A549 (cell line): ENCODE measurements at regions not wholly inside any gene's neighbourhood (a gene's known extent, or its start where the extent isn't known, plus 50 kb on each side); places are given as distances from the start of the nearest gene placed in this dataset.

Experiments
- ATAC-seq, 2 experiments: fragments of 200-7000 bp in 1 of 2; fragments of >200 bp in 1 of 2; cut with Nextera tagmentation in 1 of 2; cut with Tn5 transposase in 1 of 2; 3 replicates each; pipeline versions ENCODE4 v1.8.0 to v1.9.1; 2018 to 2020; ENCODE audit warnings: mild to moderate bottlenecking in 1 of 2, moderate library complexity in 1 of 2
- CTCF ChIA-PET: fragments of 300-600 bp; sonication (Branson Sonifier 250); formaldehyde crosslinking; extraction: SDS; loops from one replicate; lab custom pipeline; 2021; ENCODE audit warnings: antibody characterized with exemption, inconsistent platforms; lab: Yijun Ruan, JAX
- POLR2A ChIA-PET: fragments of 350-600 bp; formaldehyde crosslinking; extraction: SDS; loops from one replicate; lab custom pipeline; 2021; ENCODE audit warnings: antibody characterized with exemption, inconsistent platforms; lab: Yijun Ruan, JAX
- DNase-seq, 2 experiments: peaks; one replicate each; pipeline versions ENCODE4 v3.0.0 to v3.0.0-alpha.2; 2011 to 2016; ENCODE audit warnings: low read depth in 1 of 2, low spot score in 1 of 2
- FAIRE-seq: peaks from 2 replicates; lab custom pipeline; 2011; peaks lifted over from hg19 to GRCh38; lab: Jason Lieb, UNC
- H3K27ac ChIP-seq, 2 experiments: fragments of >200 bp; sonication (Bioruptor Twin); formaldehyde crosslinking; 3 replicates each; pipeline ENCODE4 v1.5.1; 2016 to 2017
- H3K4me1 ChIP-seq: fragments of >200 bp; sonication (Bioruptor Twin); formaldehyde crosslinking; 3 replicates; pipeline ENCODE4 v1.6.1; 2016
- H3K4me2 ChIP-seq: fragments of >200 bp; sonication (Bioruptor Twin); formaldehyde crosslinking; 3 replicates; pipeline ENCODE4 v1.6.1; 2016
- H3K4me3 ChIP-seq: fragments of >200 bp; sonication (Bioruptor Twin); formaldehyde crosslinking; 3 replicates; pipeline ENCODE4 v1.5.1; 2016
- H3K9me3 ChIP-seq: fragments of >200 bp; sonication (Bioruptor Twin); formaldehyde crosslinking; 3 replicates; pipeline ENCODE4 v1.6.1; 2016
- ATOH8 ChIP-seq: fragments of 250-450 bp; sonication (Bioruptor Pico); IDR thresholded peaks from 2 replicates; pipeline ENCODE4 v1.5.0; 2020; ENCODE audit warnings: low read depth, mild to moderate bottlenecking, moderate library complexity
- CBX8 ChIP-seq: fragments of 200-600 bp; sonication (generic); IDR thresholded peaks from 2 replicates; pipeline ENCODE4 v1.6.1; 2016
- CEBPB ChIP-seq, 2 experiments: fragments of >200 bp in 1 of 2; sonication (Bioruptor Twin) in 1 of 2; formaldehyde crosslinking in 1 of 2; IDR thresholded peaks; 2 replicates each; pipeline ENCODE4 v1.6.1; 2012 to 2016
- CHD2 ChIP-seq: fragments of 150-350 bp; IDR thresholded peaks from 2 replicates; pipeline ENCODE4 v1.6.1; 2014; ENCODE audit warnings: low read length; ENCODE audit not compliant: partially characterized antibody
- CHD4 ChIP-seq: fragments of 200-600 bp; sonication (generic); IDR thresholded peaks from 2 replicates; pipeline ENCODE4 v1.6.1; 2016; ENCODE audit warnings: antibody characterized with exemption, mild to moderate bottlenecking, borderline replicate concordance
- CTCF ChIP-seq: fragments of >200 bp; sonication (Bioruptor Twin); formaldehyde crosslinking; IDR thresholded peaks from 3 replicates; pipeline ENCODE4 v1.5.1; 2016
- FOSL2 ChIP-seq, 2 experiments: fragments of 450-650 bp in 1 of 2; fragments of >200 bp in 1 of 2; sonication (Bioruptor Twin) in 1 of 2; formaldehyde crosslinking; IDR thresholded peaks; 2 replicates each; pipeline versions ENCODE4 v1.5.0 to v1.6.1; 2016 to 2020; ENCODE audit warnings: mild to moderate bottlenecking in 1 of 2, moderate library complexity in 1 of 2
- JUNB ChIP-seq: fragments of >200 bp; sonication (Bioruptor Twin); formaldehyde crosslinking; IDR thresholded peaks from 2 replicates; pipeline ENCODE4 v1.6.1; 2016
- KDM1A ChIP-seq: fragments of 200-600 bp; sonication (generic); IDR thresholded peaks from 2 replicates; pipeline ENCODE4 v1.6.1; 2016; ENCODE audit warnings: low read depth, mild to moderate bottlenecking
- MYC ChIP-seq: IDR thresholded peaks from 2 replicates; pipeline ENCODE4 v1.6.1; 2012; ENCODE audit warnings: mild to moderate bottlenecking, inconsistent platforms, low read length, improper control_type of control experiment, borderline replicate concordance
- NPAS2 ChIP-seq: fragments of 250-450 bp; sonication (Bioruptor Pico); IDR thresholded peaks from 2 replicates; pipeline ENCODE4 v1.8.0; 2022; ENCODE audit warnings: mild to moderate bottlenecking, moderate library complexity, borderline replicate concordance
- PBX3 ChIP-seq: IDR thresholded peaks from 2 replicates; pipeline ENCODE4 v1.6.1; 2012
- POLR2A ChIP-seq: IDR thresholded peaks from 2 replicates; pipeline ENCODE4 v1.6.1; 2012; ENCODE audit warnings: mild to moderate bottlenecking, low read length
- RCOR1 ChIP-seq: fragments of 150-350 bp; IDR thresholded peaks from 2 replicates; pipeline ENCODE4 v1.6.1; 2014; ENCODE audit warnings: antibody characterized with exemption, low read length, low read depth
- TFCP2L1 ChIP-seq: fragments of 250-450 bp; sonication (Bioruptor Pico); IDR thresholded peaks from 2 replicates; pipeline ENCODE4 v1.5.0; 2021; ENCODE audit warnings: mild to moderate bottlenecking
- TP53 ChIP-seq: fragments of 250-450 bp; sonication (Bioruptor Pico); IDR thresholded peaks from 2 replicates; pipeline ENCODE4 v1.5.0; 2021; ENCODE audit warnings: mild to moderate bottlenecking, moderate library complexity
- WGBS: methylation state at CpG from one replicate; pipeline ENCODE4 v1.1.6; 2017; ENCODE audit errors: missing lambda C conversion rate; 5-methylcytosine and 5-hydroxymethylcytosine counted together
- TF ChIP-seq, protein P1 (sequence below): IDR thresholded peaks from 2 replicates; pipeline ENCODE4 v1.6.1; 2012; ENCODE audit warnings: low read depth, borderline replicate concordance
- TF ChIP-seq, protein P2 (sequence below): fragments of 250-450 bp; sonication (Bioruptor Pico); IDR thresholded peaks from 2 replicates; pipeline ENCODE4 v1.5.0; 2021; ENCODE audit warnings: mild to moderate bottlenecking, moderate library complexity, borderline replicate concordance
- TF ChIP-seq, protein P3 (sequence below): fragments of 200-600 bp; sonication (generic); IDR thresholded peaks from 2 replicates; pipeline ENCODE4 v1.6.1; 2016; ENCODE audit warnings: antibody characterized with exemption, mild to moderate bottlenecking, moderate library complexity

- no peaks in the 10 kb centered on the region for H3K4me1 ChIP-seq
- FAIRE-seq (no peak), ATAC-seq (no peak), DNase-seq (no peak)
- no peak overlapping the region for H3K4me3 ChIP-seq
- TF ChIP-seq ATOH8 (CRISPR knock-in tag), result no peak
- TF ChIP-seq, protein P1, sequence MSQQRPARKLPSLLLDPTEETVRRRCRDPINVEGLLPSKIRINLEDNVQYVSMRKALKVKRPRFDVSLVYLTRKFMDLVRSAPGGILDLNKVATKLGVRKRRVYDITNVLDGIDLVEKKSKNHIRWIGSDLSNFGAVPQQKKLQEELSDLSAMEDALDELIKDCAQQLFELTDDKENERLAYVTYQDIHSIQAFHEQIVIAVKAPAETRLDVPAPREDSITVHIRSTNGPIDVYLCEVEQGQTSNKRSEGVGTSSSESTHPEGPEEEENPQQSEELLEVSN, result no peak
- TF ChIP-seq CEBPB (IDR thresholded peaks at IDR 0.05), result no peak
- no peak for TF ChIP-seq MYC
- TF ChIP-seq CTCF, result no peak
- no peak for TF ChIP-seq CHD2
- TF ChIP-seq KDM1A, result no peak
- TF ChIP-seq, protein P2, sequence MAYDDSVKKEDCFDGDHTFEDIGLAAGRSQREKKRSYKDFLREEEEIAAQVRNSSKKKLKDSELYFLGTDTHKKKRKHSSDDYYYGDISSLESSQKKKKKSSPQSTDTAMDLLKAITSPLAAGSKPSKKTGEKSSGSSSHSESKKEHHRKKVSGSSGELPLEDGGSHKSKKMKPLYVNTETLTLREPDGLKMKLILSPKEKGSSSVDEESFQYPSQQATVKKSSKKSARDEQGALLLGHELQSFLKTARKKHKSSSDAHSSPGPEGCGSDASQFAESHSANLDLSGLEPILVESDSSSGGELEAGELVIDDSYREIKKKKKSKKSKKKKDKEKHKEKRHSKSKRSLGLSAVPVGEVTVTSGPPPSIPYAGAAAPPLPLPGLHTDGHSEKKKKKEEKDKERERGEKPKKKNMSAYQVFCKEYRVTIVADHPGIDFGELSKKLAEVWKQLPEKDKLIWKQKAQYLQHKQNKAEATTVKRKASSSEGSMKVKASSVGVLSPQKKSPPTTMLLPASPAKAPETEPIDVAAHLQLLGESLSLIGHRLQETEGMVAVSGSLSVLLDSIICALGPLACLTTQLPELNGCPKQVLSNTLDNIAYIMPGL (CRISPR knock-in tag), result no peak
- no peak for TF ChIP-seq RCOR1
- TF ChIP-seq TFCP2L1 (CRISPR knock-in tag), result no peak
- no peak for TF ChIP-seq PBX3
- TF ChIP-seq NPAS2 (CRISPR knock-in tag), result no peak
- TF ChIP-seq JUNB, result no peak
- TF ChIP-seq POLR2A, result no peak
- TF ChIP-seq TP53 (CRISPR knock-in tag), result no peak
- TF ChIP-seq, protein P3, sequence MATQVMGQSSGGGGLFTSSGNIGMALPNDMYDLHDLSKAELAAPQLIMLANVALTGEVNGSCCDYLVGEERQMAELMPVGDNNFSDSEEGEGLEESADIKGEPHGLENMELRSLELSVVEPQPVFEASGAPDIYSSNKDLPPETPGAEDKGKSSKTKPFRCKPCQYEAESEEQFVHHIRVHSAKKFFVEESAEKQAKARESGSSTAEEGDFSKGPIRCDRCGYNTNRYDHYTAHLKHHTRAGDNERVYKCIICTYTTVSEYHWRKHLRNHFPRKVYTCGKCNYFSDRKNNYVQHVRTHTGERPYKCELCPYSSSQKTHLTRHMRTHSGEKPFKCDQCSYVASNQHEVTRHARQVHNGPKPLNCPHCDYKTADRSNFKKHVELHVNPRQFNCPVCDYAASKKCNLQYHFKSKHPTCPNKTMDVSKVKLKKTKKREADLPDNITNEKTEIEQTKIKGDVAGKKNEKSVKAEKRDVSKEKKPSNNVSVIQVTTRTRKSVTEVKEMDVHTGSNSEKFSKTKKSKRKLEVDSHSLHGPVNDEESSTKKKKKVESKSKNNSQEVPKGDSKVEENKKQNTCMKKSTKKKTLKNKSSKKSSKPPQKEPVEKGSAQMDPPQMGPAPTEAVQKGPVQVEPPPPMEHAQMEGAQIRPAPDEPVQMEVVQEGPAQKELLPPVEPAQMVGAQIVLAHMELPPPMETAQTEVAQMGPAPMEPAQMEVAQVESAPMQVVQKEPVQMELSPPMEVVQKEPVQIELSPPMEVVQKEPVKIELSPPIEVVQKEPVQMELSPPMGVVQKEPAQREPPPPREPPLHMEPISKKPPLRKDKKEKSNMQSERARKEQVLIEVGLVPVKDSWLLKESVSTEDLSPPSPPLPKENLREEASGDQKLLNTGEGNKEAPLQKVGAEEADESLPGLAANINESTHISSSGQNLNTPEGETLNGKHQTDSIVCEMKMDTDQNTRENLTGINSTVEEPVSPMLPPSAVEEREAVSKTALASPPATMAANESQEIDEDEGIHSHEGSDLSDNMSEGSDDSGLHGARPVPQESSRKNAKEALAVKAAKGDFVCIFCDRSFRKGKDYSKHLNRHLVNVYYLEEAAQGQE, result no peak
- no peak for TF ChIP-seq CBX8
- TF ChIP-seq CHD4, result no peak
- no peak for TF ChIP-seq FOSL2 (IDR thresholded peaks at IDR 0.05)
- no peak for TF ChIP-seq FOSL2 (CRISPR knock-in tag; IDR thresholded peaks at IDR 0.05)
- no peaks in the 10 kb centered on the region for H3K9me3 ChIP-seq
- ChIA-PET POLR2A (no interaction called here), CTCF (interaction anchor here (0.7 to 1.2 kb wide), 2 partner anchors 11 to 18 kb away, joined by 3 read pairs; no protein-coding TSS in a partner anchor)
- WGBS, result 52% methylated on average over 2 of the region's 2 CpGs
- no peak overlapping the region for H3K27ac ChIP-seq
- H3K4me2 ChIP-seq, result no peak overlapping the region
These were observed 71.6 kb upstream of the ANKRD1 start for GRCh38 chr10:90992462-90992861.
